MM.1S (cell line): ENCODE measurements at regions not wholly inside any gene's neighbourhood (a gene's known extent, or its start where the extent isn't known, plus 50 kb on each side); places are given as distances from the start of the nearest gene placed in this dataset.

Experiments used
- EZH2 ChIP-seq: fragments of 300-600 bp; sonication (generic); optimal IDR thresholded peaks from 2 replicates; pipeline ENCODE3; 2017; ENCODE audit warnings: low read depth, mild to moderate bottlenecking, antibody characterized with exemption, low read length, mixed read lengths
- EZH2phosphoT487 ChIP-seq: fragments of 300-600 bp; sonication (generic); IDR thresholded peaks from 2 replicates; pipeline ENCODE4 v1.6.1; 2018; ENCODE audit warnings: antibody characterized with exemption, low read length
- TF ChIP-seq, protein P1 (sequence below): fragments of 300-600 bp; sonication (generic); IDR thresholded peaks from 2 replicates; pipeline ENCODE4 v1.5.1; 2016; ENCODE audit warnings: antibody characterized with exemption, low read length, mixed read lengths

- TF ChIP-seq, protein P1, sequence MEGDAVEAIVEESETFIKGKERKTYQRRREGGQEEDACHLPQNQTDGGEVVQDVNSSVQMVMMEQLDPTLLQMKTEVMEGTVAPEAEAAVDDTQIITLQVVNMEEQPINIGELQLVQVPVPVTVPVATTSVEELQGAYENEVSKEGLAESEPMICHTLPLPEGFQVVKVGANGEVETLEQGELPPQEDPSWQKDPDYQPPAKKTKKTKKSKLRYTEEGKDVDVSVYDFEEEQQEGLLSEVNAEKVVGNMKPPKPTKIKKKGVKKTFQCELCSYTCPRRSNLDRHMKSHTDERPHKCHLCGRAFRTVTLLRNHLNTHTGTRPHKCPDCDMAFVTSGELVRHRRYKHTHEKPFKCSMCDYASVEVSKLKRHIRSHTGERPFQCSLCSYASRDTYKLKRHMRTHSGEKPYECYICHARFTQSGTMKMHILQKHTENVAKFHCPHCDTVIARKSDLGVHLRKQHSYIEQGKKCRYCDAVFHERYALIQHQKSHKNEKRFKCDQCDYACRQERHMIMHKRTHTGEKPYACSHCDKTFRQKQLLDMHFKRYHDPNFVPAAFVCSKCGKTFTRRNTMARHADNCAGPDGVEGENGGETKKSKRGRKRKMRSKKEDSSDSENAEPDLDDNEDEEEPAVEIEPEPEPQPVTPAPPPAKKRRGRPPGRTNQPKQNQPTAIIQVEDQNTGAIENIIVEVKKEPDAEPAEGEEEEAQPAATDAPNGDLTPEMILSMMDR, result no peak
- no peak for TF ChIP-seq EZH2phosphoT487
- no peak for TF ChIP-seq EZH2
Measured at GRCh38 chr3:162041622-162042021, 545.0 kb downstream of the OTOL1 start.
